Panc1 (cell line): ENCODE measurements at regions not wholly inside any gene's neighbourhood (a gene's known extent, or its start where the extent isn't known, plus 50 kb on each side); places are given as distances from the start of the nearest gene placed in this dataset.

ENCODE experiments used
- ATAC-seq: fragments of 200-7000 bp; cut with Tn5 transposase; 2 replicates; pipeline ENCODE4 v1.9.1; 2020; ENCODE audit warnings: mild to moderate bottlenecking, moderate library complexity
- BruUV-seq: library from RNA; stranded (reverse); fragments of 400-500 nt; replicated peaks from 2 replicates; lab custom pipeline; 2021; lab: Mats Ljungman, UMichigan
- CTCF ChIA-PET: fragments of 300-600 bp; sonication (Branson Sonifier 250); formaldehyde crosslinking; loops from one replicate; lab custom pipeline; 2022; ENCODE audit warnings: antibody characterized with exemption; lab: Charles Lee
- POLR2A ChIA-PET: fragments of 300-600 bp; sonication (Branson Sonifier 250); formaldehyde crosslinking; loops from one replicate; lab custom pipeline; 2022; ENCODE audit warnings: antibody characterized with exemption; lab: Charles Lee
- DNase-seq: peaks from one replicate; pipeline ENCODE4 v3.0.0-alpha.2; 2010; ENCODE audit warnings: low read depth, low spot score
- H3K27ac ChIP-seq: 2 replicates; pipeline ENCODE4 v1.5.1; 2011; ENCODE audit warnings: mild to moderate bottlenecking, low read length, inconsistent platforms
- H3K27me3 ChIP-seq: fragments of 200-500 bp; sonication (Bioruptor generic); 2 replicates; pipeline ENCODE4 v1.6.0; 2014; ENCODE audit warnings: low read length, inconsistent platforms; ENCODE audit not compliant: control insufficient read depth, insufficient read depth
- H3K36me3 ChIP-seq: fragments of 200-500 bp; sonication (Bioruptor generic); 2 replicates; pipeline ENCODE4 v1.5.1; 2014; ENCODE audit warnings: inconsistent platforms, mild to moderate bottlenecking, low read length, moderate library complexity; ENCODE audit not compliant: control insufficient read depth, insufficient read depth
- H3K4me1 ChIP-seq: 2 replicates; pipeline ENCODE4 v1.5.1; 2011; ENCODE audit warnings: inconsistent platforms, mild to moderate bottlenecking, low read length, moderate library complexity; ENCODE audit not compliant: control insufficient read depth, insufficient read depth
- H3K4me3 ChIP-seq, 2 experiments: 2 replicates each; pipeline ENCODE4 v1.5.1; 2011 to 2012; ENCODE audit warnings: low read depth in 2 of 2, low read length in 2 of 2, mild to moderate bottlenecking in 2 of 2, inconsistent platforms in 1 of 2, moderate library complexity in 1 of 2
- H3K9me3 ChIP-seq: fragments of 200-500 bp; sonication (Bioruptor generic); 2 replicates; pipeline ENCODE4 v1.5.1; 2014; ENCODE audit warnings: low read depth, mild to moderate bottlenecking, inconsistent platforms, low read length, moderate library complexity; ENCODE audit not compliant: control insufficient read depth, insufficient read depth
- CTCF ChIP-seq: fragments of 450-650 bp; IDR thresholded peaks from 2 replicates; pipeline ENCODE4 v1.5.1; 2017; ENCODE audit warnings: mild to moderate bottlenecking
- POLR2AphosphoS5 ChIP-seq: IDR thresholded peaks from 2 replicates; pipeline ENCODE4 v1.6.1; 2012; ENCODE audit warnings: mild to moderate bottlenecking, low read depth, low read length, moderate library complexity
- SIN3A ChIP-seq: IDR thresholded peaks from 2 replicates; pipeline ENCODE4 v1.6.1; 2012; ENCODE audit warnings: low read depth, mild to moderate bottlenecking, low read length, moderate library complexity, borderline replicate concordance; ENCODE audit not compliant: insufficient read depth
- TCF7L2 ChIP-seq: IDR thresholded peaks from 2 replicates; pipeline ENCODE4 v1.6.1; 2011; ENCODE audit warnings: mild to moderate bottlenecking, low read depth, low read length, inconsistent platforms
- in situ Hi-C: cut with HindIII; loops from 2 replicates; pipeline ENCODE4 v1.10.0; 2016; ENCODE audit warnings: low sequenced_read_pairs, low pct_unique_long_range_greater_than_20kb
- intact Hi-C: fragments of 100-400 bp; cut with micrococcal nuclease; formaldehyde crosslinking; loops from one replicate; pipeline ENCODE4 v1.10.0; 2022; ENCODE audit not compliant: unreplicated experiment
- TF ChIP-seq, protein P1 (sequence below), 2 experiments: IDR thresholded peaks; 2 replicates each; pipeline ENCODE4 v1.6.1; 2011 to 2012; ENCODE audit warnings: low read depth in 2 of 2, control low read depth in 1 of 2, low read length in 1 of 2, mild to moderate bottlenecking in 1 of 2, moderate library complexity in 1 of 2; ENCODE audit not compliant: insufficient read depth in 1 of 2

DNA sequence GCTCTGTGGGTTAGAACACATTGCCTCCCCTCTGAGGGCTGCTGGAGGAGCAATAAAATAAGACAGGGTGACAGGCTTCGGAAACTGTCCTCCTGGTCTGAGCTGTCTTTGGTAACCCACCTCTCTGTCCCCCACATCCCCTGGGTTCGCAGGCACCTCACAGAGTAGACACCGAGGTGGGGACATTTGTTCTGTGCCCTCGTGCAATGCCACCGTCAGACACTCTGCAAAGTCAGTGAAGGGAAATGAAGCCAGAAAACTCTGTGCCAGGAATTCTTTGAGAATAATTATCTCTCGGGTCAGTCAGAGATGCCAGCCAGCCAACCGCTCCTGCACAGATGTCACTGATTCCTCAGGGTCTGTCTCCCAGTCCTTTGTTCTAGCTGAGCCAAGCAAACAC lies 493.6 kb downstream of the FOXO1 start:
- Histone ChIP-seq H3K36me3 (no peaks in the 10 kb centered on the region), H3K27me3 (no peaks in the 10 kb centered on the region), H3K27ac (no peak overlapping the region), H3K4me3 (no peak overlapping the region), H3K9me3 (no peaks in the 10 kb centered on the region), H3K4me1 (no peaks in the 10 kb centered on the region)
- in situ Hi-C loops (no loop called here), intact Hi-C loops (no loop called here)
- POLR2A ChIA-PET = no interaction called here
- CTCF ChIA-PET = no interaction called here
- TF ChIP-seq, protein P1, sequence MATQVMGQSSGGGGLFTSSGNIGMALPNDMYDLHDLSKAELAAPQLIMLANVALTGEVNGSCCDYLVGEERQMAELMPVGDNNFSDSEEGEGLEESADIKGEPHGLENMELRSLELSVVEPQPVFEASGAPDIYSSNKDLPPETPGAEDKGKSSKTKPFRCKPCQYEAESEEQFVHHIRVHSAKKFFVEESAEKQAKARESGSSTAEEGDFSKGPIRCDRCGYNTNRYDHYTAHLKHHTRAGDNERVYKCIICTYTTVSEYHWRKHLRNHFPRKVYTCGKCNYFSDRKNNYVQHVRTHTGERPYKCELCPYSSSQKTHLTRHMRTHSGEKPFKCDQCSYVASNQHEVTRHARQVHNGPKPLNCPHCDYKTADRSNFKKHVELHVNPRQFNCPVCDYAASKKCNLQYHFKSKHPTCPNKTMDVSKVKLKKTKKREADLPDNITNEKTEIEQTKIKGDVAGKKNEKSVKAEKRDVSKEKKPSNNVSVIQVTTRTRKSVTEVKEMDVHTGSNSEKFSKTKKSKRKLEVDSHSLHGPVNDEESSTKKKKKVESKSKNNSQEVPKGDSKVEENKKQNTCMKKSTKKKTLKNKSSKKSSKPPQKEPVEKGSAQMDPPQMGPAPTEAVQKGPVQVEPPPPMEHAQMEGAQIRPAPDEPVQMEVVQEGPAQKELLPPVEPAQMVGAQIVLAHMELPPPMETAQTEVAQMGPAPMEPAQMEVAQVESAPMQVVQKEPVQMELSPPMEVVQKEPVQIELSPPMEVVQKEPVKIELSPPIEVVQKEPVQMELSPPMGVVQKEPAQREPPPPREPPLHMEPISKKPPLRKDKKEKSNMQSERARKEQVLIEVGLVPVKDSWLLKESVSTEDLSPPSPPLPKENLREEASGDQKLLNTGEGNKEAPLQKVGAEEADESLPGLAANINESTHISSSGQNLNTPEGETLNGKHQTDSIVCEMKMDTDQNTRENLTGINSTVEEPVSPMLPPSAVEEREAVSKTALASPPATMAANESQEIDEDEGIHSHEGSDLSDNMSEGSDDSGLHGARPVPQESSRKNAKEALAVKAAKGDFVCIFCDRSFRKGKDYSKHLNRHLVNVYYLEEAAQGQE (IDR thresholded peaks at IDR 0.05; ENCODE audit: insufficient read depth in 1 of 2, low read depth in 2 of 2, low read length in 1 of 2) = no peak
- TF ChIP-seq TCF7L2 (no peak), CTCF (no peak), SIN3A (no peak), POLR2AphosphoS5 (no peak)
- no peak for DNase-seq
- BruUV-seq = no TSS peak
- no peak for ATAC-seq

DNA sequence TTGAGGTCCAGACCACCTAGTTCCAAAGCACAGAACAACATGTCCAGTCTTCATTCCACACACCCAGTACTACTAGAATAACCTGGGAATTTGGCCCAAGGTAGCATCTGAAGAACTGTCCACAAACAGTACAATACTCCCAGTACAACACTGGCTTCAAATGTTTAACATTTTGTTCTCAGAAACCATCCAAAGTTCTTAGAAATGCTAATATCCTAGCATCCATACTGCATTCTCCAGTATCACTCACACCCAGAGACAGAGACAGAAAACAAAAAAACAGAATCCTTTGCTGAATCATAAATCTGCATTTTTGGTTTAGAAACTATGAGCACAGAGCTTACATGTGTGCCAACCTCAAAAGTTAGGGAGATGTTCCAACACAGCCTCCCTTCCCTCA lies 490.8 kb downstream of the FOXO1 start:
- no peaks in the 10 kb centered on the region for H3K9me3 ChIP-seq
- intact Hi-C loops (no loop called here), in situ Hi-C loops (no loop called here)
- DNase-seq (no peak), ATAC-seq (no peak)
- no TSS peak for BruUV-seq
- ChIA-PET POLR2A (no interaction called here), CTCF (no interaction called here)
- no peaks in the 10 kb centered on the region for H3K4me1 ChIP-seq
- H3K36me3 ChIP-seq = no peaks in the 10 kb centered on the region
- no peak for TF ChIP-seq POLR2AphosphoS5
- no peak for TF ChIP-seq CTCF
- no peak for TF ChIP-seq SIN3A
- H3K27ac ChIP-seq = no peak overlapping the region
- H3K4me3 ChIP-seq = no peak overlapping the region
- no peaks in the 10 kb centered on the region for H3K27me3 ChIP-seq

DNA sequence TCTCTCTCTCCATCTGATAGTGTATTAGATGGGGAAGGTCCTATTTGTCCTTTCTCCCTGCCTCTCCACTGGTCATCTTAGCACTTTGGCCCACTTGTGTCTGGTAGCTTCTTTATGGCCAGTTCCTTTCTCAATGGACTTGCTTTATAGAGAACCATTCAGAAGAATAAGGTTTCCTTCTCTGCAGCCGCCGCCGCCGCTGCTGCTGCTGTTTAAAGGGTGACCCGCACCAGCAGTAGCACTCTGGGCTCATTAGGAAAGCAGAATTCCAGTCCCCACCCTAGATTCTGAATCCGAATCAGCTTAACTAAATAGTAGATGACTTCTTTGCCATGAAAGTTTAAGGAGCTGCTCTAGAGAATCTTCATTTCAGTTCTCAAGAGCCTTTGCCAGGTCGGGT lies 490.2 kb downstream of the FOXO1 start:
- in situ Hi-C loops (no loop called here), intact Hi-C loops (no loop called here)
- BruUV-seq = no TSS peak
- no peak for TF ChIP-seq POLR2AphosphoS5
- no peak for TF ChIP-seq CTCF
- no peak for TF ChIP-seq SIN3A
- TF ChIP-seq TCF7L2 = no peak
- TF ChIP-seq, protein P1 (IDR thresholded peaks at IDR 0.05; ENCODE audit: insufficient read depth in 1 of 2, low read depth in 2 of 2, low read length in 1 of 2) = no peak
- POLR2A ChIA-PET = no interaction called here
- Histone ChIP-seq H3K27me3 (no peaks in the 10 kb centered on the region), H3K4me3 (no peak overlapping the region), H3K9me3 (no peaks in the 10 kb centered on the region), H3K36me3 (no peaks in the 10 kb centered on the region), H3K4me1 (no peaks in the 10 kb centered on the region), H3K27ac (no peak overlapping the region)
- CTCF ChIA-PET = no interaction called here
- ATAC-seq = no peak
- DNase-seq = no peak
